Sigmoid colon (tissue), 6 donors: ENCODE measurements at regions not wholly inside any gene's neighbourhood (a gene's known extent, or its start where the extent isn't known, plus 50 kb on each side); places are given as distances from the start of the nearest gene placed in this dataset.
"Not testable (repeated sequence)": the region's sequence is repeated elsewhere in the genome, so short reads cannot be mapped to it uniquely, and the experiment has no call there.

Experiments
- DNase-seq: peaks from one replicate; pipeline ENCODE4 v3.0.0-alpha.2; 2019
- H3K27ac ChIP-seq, 4 donors: fragments of 200-600 bp; sonication (generic); one replicate each; pipeline ENCODE4 v1.5.1; 2016 to 2019; ENCODE audit warnings: mild to moderate bottlenecking in 1 of 4
- H3K27me3 ChIP-seq, 3 donors: fragments of 200-600 bp; sonication (generic); one replicate each; pipeline ENCODE4 v1.5.1; 2019; ENCODE audit warnings: mild to moderate bottlenecking in 1 of 3
- H3K36me3 ChIP-seq, 4 donors: fragments of 200-600 bp; sonication (generic); one replicate each; pipeline ENCODE4 v1.5.1; 2016 to 2019
- H3K4me1 ChIP-seq, 4 donors: fragments of 200-600 bp; sonication (generic); one replicate each; pipeline ENCODE4 v1.5.1; 2017 to 2019
- H3K4me3 ChIP-seq, 4 donors: fragments of 200-600 bp; sonication (generic); one replicate each; pipeline ENCODE4 v1.5.1; 2017 to 2019; ENCODE audit warnings: mild to moderate bottlenecking in 2 of 4, moderate library complexity in 1 of 4
- H3K9me3 ChIP-seq, 4 donors: fragments of 200-600 bp in 3 of 4; sonication (generic) in 3 of 4; one replicate each; pipeline versions ENCODE4 v1.5.1 to v1.6.1; 2013 to 2019
- POLR2AphosphoS5 ChIP-seq, 4 donors: sonication (generic); formaldehyde crosslinking; IDR thresholded peaks; one replicate each; pipeline ENCODE4 v1.6.1; 2017; ENCODE audit warnings: antibody characterized with exemption in 4 of 4
- WGBS, 2 donors: extraction: QIAGEN DNeasy Blood & Tissue Kit; methylation state at CpG; one replicate each; pipeline ENCODE4 v1.1.7; 2013; 5-methylcytosine and 5-hydroxymethylcytosine counted together
- intact Hi-C: fragments of 100-400 bp; cut with DNase I; formaldehyde crosslinking; loops from one replicate; pipeline ENCODE4 v1.15.1; 2023
- donor health status: healthy with polysubstance abuse.
- donor health status: healthy.

DNA sequence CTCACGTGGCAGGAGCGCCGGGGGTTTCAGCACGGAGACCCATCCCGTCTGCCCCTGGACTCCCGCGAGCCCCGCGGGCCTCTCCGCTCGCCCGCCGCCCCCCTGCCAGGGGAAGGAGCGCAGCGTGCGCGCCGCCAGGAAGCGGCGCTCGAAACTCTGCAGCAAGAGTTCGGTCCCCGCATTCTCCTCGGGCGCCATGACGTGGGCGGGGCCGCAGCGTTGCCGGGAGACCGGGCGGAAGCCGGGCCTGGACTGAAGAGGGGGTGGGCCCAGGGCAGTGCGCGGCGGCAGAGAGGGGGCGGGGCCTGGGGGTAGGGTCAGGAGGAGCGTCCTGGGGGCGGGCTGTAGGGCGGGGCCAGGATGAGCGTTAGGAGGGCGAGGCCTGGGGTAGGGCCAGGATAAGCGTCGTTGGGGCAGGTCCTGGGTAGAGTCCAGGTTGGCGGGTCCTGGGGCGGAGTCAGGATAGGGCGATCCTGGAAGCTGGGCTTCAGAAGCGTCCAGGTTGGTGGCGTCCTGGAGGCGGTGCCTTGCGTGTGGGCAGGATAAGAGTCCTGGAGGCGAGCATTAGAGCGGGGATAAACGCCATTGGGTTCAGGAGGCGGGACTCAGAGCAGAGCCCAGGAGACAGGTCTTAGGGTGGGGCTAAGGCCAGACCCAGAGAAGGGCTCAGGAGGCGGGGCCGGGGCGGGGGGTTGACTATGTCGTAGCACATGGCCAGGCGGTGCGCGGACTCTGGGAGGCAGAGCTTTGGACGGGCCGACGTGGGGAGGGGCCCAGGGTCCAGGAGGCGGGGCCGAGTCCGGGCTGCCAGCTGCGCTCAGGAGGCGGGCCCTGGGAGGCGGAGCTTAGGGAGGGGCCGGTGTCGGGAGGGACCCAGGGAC is 229.0 kb upstream of the FRG2C start:
- Histone ChIP-seq H3K27ac (peak overlapping the region; percentile 87 to 91 (median 88)), H3K4me1 (peaks cover 0 to 23% (median 9%) of the 10 kb centered on the region in 4 donors), H3K4me3 (peak overlapping the region; percentile 77 to 91 (median 84))
- not testable (repeated sequence) for H3K27me3 ChIP-seq, H3K36me3 ChIP-seq, H3K9me3 ChIP-seq
- peak in 3 of 4 donors; percentile 1 to 56 (median 54) for TF ChIP-seq POLR2AphosphoS5 (IDR thresholded peaks at IDR 0.05)
- intact Hi-C loops = loop anchor here (5.0 to 10.0 kb wide), 2 partner anchors 207 to 350 kb away; partner anchors contain the start of gene ZNF717
- 0 to 1% methylated on average over 73 of the region's 73 CpGs for WGBS, 2 donors
- peak; percentile 99 for DNase-seq

DNA sequence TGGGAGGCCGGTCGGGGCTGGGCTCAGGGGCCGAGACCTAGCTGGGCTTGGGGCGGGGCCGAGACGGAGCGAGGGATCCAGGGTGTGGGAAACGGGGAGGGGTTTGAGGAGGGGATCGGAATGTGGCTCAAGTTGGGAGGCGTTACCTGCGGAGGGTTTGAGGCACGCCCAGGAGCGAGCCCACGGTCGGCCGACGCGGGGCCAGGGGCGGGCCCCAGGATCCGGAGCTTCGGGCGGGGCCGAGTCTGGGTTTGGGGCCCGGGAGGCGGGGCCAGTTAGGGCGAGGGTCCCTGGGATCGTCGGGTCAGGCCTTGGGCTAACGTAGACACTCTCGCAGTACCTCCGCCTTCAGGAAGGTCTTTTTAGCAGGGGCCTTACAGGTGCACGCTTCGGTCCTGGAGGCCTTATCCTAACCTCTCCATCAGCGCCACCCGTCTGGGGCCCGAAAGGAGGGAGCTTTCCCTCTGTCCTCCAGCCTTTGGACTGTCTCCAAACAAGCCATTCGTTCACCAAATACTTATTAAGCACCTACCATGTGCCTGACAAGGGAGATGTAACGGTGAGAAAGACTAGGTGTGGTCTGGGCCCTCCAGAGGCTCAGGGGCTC is 228.2 kb upstream of the FRG2C start:
- not testable (repeated sequence) for H3K27me3 ChIP-seq, H3K9me3 ChIP-seq, H3K36me3 ChIP-seq
- 0 to 1% methylated on average over 38 of the region's 38 CpGs for WGBS, 2 donors
- H3K4me3 ChIP-seq = peak overlapping the region; percentile 77 to 91 (median 84)
- H3K27ac ChIP-seq = peak overlapping the region; percentile 87 to 91 (median 88)
- intact Hi-C loops = loop anchor here (5.0 to 10.0 kb wide), 2 partner anchors 206 to 349 kb away; partner anchors contain the start of gene ZNF717
- H3K4me1 ChIP-seq = peaks cover 0 to 23% (median 9%) of the 10 kb centered on the region in 4 donors
- DNase-seq = peak; percentile 73

DNA sequence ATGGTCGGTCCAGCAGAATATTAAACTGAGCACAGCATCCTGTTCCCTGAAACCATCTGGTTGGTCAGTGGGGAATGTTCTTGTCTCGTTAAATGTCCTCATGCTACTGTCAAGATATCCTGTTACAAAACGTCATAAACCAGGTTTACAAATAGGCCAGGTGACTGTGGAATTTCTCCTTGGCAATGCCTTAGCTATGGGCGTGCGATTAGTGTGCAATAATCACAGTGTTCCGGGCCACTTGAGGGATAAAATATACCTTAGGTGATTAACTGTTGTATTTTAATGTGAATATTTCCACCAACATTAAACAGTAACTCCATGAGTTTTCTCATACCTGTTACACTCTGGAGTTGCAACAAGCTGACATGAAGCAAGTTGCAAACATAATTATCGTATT is 223.1 kb upstream of the FRG2C start:
- intact Hi-C loops, H3K9me3 ChIP-seq, H3K36me3 ChIP-seq, DNase-seq, H3K4me3 ChIP-seq, H3K4me1 ChIP-seq, H3K27me3 ChIP-seq, H3K27ac ChIP-seq: not testable (repeated sequence)
- 68 to 85% methylated on average over 7 of the region's 7 CpGs for WGBS, 2 donors

DNA sequence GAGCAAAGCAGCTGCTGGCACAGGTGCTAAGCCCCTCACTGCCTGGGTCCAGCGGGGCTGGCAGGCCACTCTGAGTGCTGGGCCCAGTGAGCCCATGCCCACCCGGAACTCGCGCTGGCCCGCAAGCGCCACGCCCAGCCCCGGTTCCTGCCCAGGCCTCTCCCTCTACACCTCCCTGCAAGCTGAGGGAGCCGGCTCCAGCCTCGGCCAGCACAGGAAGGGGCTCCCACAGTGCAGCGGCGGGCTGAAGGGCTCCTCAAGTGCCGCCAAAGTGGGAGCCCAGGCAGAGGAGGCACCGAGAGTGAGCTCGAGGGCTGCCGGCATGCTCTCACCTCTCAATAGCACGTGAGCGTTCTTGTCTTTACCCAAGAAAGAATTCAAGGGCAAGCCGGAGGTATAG is 219.5 kb upstream of the FRG2C start:
- DNase-seq, H3K36me3 ChIP-seq, H3K4me3 ChIP-seq, H3K9me3 ChIP-seq, H3K27me3 ChIP-seq, intact Hi-C loops, H3K4me1 ChIP-seq, H3K27ac ChIP-seq: not testable (repeated sequence)
- 94 to 96% methylated on average over 19 of the region's 19 CpGs for WGBS, 2 donors

DNA sequence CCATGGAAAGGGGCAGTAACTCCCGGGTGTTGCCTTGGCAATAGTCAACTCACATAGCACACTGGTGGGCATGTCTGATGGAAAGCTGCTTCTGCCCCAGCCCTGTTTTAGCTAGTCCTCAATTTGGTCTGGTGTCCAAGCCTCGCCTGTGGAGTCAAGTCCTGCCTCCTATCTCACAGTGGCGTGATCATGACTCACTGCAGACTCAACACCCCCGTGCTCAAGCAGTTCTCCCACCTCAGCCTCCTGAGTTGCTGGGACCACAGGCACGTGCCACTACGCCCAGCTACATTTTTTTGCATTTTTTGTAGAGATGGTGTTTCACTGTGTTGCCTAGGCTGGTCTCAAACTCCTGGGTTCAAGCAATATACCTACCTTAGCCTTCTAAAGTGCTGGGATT is 218.9 kb upstream of the FRG2C start:
- DNase-seq, intact Hi-C loops, H3K9me3 ChIP-seq, H3K27ac ChIP-seq, H3K4me3 ChIP-seq, H3K4me1 ChIP-seq, H3K36me3 ChIP-seq, H3K27me3 ChIP-seq: not testable (repeated sequence)
- WGBS, 2 donors = 91 to 94% methylated on average over 6 of the region's 6 CpGs

DNA sequence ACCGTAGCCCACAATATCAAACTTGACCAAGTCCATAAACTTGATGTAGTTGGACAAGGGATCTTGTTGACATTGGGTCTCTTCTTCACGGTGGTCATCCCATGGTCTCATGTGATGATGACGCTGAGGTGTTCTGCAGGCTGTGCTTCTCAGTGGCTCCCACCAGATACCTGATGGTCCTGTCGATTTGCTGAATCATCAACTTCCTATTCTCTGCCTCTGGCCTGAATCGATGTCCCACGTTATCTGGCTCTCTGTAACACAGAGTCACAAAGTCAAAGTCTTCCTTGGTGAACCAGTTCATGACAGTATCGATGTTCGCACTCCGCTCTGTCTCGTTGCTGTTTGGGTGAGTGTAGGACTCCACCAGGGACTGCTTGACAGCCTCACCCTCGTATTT is 217.2 kb upstream of the FRG2C start:
- intact Hi-C loops = not testable (repeated sequence)

GRCh38 chr3:75453328-75453727 is 210.8 kb upstream of the FRG2C start:
- 51 to 69% methylated on average over 11 of the region's 11 CpGs for WGBS, 2 donors
- H3K27me3 ChIP-seq, DNase-seq, intact Hi-C loops, H3K4me1 ChIP-seq, H3K27ac ChIP-seq, H3K9me3 ChIP-seq, H3K36me3 ChIP-seq, H3K4me3 ChIP-seq: not testable (repeated sequence)

More for the DNA sequence above, 217.2 kb upstream of the FRG2C start:
- not testable (repeated sequence) for H3K9me3 ChIP-seq, H3K4me3 ChIP-seq, H3K27ac ChIP-seq, H3K36me3 ChIP-seq, H3K27me3 ChIP-seq, H3K4me1 ChIP-seq, DNase-seq
- 89 to 95% methylated on average over 11 of the region's 11 CpGs for WGBS, 2 donors

DNA sequence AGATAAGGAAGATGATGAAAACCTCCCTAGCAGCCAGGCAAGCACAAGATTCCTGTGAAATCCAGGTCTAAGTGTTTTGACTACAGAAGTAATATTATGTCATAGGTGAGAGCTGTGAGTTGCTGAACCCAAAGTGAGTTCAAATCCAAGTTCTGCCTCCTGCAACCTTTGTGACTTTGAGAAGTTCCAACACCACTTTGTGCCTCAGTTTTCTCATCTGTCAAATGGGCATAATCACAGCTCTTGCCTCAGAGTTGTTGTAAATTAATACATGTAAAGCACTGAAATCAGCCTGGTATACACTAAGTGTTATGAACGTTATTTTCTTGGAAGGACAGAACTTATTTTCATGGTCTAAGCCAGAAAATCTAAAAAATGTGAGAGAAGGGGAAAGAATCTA is 210.3 kb upstream of the FRG2C start:
- 79 to 95% methylated on average over 1 of the region's 1 CpG for WGBS, 2 donors
- H3K9me3 ChIP-seq, H3K4me1 ChIP-seq, H3K27ac ChIP-seq, intact Hi-C loops, H3K27me3 ChIP-seq, H3K4me3 ChIP-seq, H3K36me3 ChIP-seq, DNase-seq: not testable (repeated sequence)

- intact Hi-C loops, H3K36me3 ChIP-seq, DNase-seq, H3K4me3 ChIP-seq, H3K27me3 ChIP-seq, H3K27ac ChIP-seq, H3K4me1 ChIP-seq, H3K9me3 ChIP-seq: not testable (repeated sequence)
- WGBS, 2 donors = 78 to 97% methylated on average over 4 of the region's 4 CpGs
These were observed 189.6 kb upstream of the FRG2C start for GRCh38 chr3:75474530-75474929.

DNA sequence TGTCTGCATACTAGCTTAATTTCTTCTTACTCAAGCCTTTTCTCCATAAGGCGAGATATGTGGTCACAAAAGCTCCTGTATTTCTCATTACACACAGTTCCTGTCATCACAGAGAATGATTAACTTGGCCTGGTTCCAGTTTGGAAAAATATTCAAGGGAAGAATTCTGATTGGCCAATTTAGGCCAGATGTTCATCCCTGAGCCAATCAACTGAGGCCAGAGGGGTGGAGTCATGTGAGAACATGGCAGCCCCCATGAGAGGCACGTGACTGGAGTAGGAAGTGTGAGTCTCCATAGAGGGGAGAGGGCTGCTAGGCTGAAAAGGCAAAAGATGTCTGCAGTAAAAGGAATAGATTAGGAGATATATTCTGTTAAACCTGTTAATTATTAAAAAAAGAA is 167.5 kb upstream of the FRG2C start:
- WGBS, 2 donors = 84 to 88% methylated on average over 2 of the region's 2 CpGs
- DNase-seq, H3K27me3 ChIP-seq, H3K36me3 ChIP-seq, H3K9me3 ChIP-seq, H3K27ac ChIP-seq, H3K4me1 ChIP-seq, intact Hi-C loops, H3K4me3 ChIP-seq: not testable (repeated sequence)

DNA sequence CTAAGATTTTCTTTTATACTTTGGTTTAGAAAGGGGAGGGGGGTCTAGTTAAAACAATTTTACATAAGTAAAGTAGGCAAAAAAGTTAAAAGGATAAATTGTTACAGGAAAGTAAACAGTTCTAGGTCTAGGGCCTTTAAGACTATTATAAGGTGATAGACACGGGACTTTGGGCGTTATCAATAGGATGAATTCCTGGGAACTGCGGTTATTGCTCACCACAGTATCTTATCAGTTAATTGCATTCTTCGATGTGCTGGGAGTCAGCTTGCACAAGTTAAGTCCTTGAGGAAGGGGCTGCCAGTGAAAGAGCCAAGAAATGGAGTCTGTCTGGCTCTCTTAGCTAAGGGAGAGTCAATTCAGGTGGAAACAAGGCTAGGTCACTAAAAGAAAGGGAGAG is 163.8 kb upstream of the FRG2C start:
- H3K27ac ChIP-seq, H3K27me3 ChIP-seq, H3K9me3 ChIP-seq, H3K4me1 ChIP-seq, H3K36me3 ChIP-seq, H3K4me3 ChIP-seq, intact Hi-C loops, DNase-seq: not testable (repeated sequence)
- 89 to 90% methylated on average over 4 of the region's 4 CpGs for WGBS, 2 donors

DNA sequence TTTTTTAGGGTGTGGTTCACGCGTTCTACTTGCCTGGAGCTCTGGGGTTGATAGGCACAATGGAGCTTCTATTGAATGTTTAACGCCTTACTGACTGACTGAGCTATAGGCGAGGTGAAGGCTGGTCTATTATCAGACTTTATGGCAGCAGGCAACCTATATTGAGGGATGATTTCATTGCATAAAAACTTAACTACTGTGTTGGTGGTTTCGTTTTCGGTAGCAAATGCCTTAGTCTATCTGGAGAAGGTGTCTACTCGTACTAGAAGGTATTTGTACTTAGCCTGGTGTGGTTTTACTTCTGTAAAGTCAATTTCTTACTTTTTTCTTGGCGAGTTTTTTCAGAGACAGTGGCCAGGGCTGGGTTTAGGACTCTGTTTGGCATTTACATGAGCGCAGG is 162.0 kb upstream of the FRG2C start:
- H3K9me3 ChIP-seq, H3K27me3 ChIP-seq, DNase-seq, H3K36me3 ChIP-seq, H3K4me1 ChIP-seq, intact Hi-C loops: not testable (repeated sequence)
- peak overlapping the region in 1 of 4 donors; percentile 1 for H3K4me3 ChIP-seq
- peak overlapping the region in 1 of 4 donors; percentile 22 for H3K27ac ChIP-seq
- 16 to 69% methylated on average over 9 of the region's 9 CpGs for WGBS, 2 donors
